CD4-positive, alpha-beta T cell treated with Interleukin-1 beta for 1 hour (primary cell): ENCODE measurements at regions not wholly inside any gene's neighbourhood (a gene's known extent, or its start where the extent isn't known, plus 50 kb on each side); places are given as distances from the start of the nearest gene placed in this dataset.

ENCODE experiments used
- DNase-seq, 2 donors: peaks; one replicate each; pipeline ENCODE4 v3.0.0-alpha.2; 2020 to 2022

GRCh38 chr7:32428546-32428945, 61.6 kb downstream of the LSM5 start:
- DNase-seq, result no peak

GRCh38 chr7:32427769-32428291, 62.4 kb downstream of the LSM5 start:
- peak; percentile 18 to 25 for DNase-seq

GRCh38 chr7:32416846-32417245, 73.3 kb downstream of the LSM5 start:
- DNase-seq, result no peak

- no peak for DNase-seq
These were observed 74.2 kb downstream of the LSM5 start for GRCh38 chr7:32415936-32416335.

GRCh38 chr7:32415519-32415918, 74.7 kb downstream of the LSM5 start:
- no peak for DNase-seq

- no peak for DNase-seq
These were observed 77.7 kb downstream of the LSM5 start for GRCh38 chr7:32412471-32412870.

- DNase-seq, result no peak
These were observed 79.6 kb downstream of the LSM5 start for GRCh38 chr7:32410545-32410944.

- no peak for DNase-seq
These were observed 83.8 kb downstream of the LSM5 start for GRCh38 chr7:32406386-32406785.

- DNase-seq, result no peak
These were observed 86.5 kb downstream of the LSM5 start for GRCh38 chr7:32403463-32404229.

GRCh38 chr7:32400676-32401075, 89.5 kb downstream of the LSM5 start:
- DNase-seq, result no peak

GRCh38 chr7:32399311-32399710, 90.9 kb downstream of the LSM5 start:
- DNase-seq, result no peak

- no peak for DNase-seq
These were observed 95.0 kb downstream of the LSM5 start for GRCh38 chr7:32395168-32395567.

- DNase-seq, result no peak
These were observed 96.3 kb downstream of the LSM5 start for GRCh38 chr7:32393861-32394260.

GRCh38 chr7:32390210-32390609, 100.0 kb downstream of the LSM5 start:
- DNase-seq, result no peak

GRCh38 chr7:32385316-32385956, 104.7 kb downstream of the LSM5 start:
- no peak for DNase-seq

- DNase-seq, result no peak
These were observed 109.1 kb downstream of the LSM5 start for GRCh38 chr7:32381024-32381601.

GRCh38 chr7:32379510-32380112, 110.6 kb downstream of the LSM5 start:
- no peak for DNase-seq

- DNase-seq, result no peak
These were observed 111.2 kb downstream of the LSM5 start for GRCh38 chr7:32378988-32379387.

- no peak for DNase-seq
These were observed 125.6 kb downstream of the LSM5 start for GRCh38 chr7:32364581-32364980.

GRCh38 chr7:32360127-32360526, 130.1 kb downstream of the LSM5 start:
- DNase-seq, result no peak

GRCh38 chr7:32357535-32358277, 132.5 kb downstream of the LSM5 start:
- no peak for DNase-seq

GRCh38 chr7:32347244-32347828, 142.8 kb downstream of the LSM5 start:
- peak in 1 of 2 donors; percentile 4 for DNase-seq
